ENCODE measurements at regions not wholly inside any gene's neighbourhood (a gene's known extent, or its start where the extent isn't known, plus 50 kb on each side); places are given as distances from the start of the nearest gene placed in this dataset.

DNA sequence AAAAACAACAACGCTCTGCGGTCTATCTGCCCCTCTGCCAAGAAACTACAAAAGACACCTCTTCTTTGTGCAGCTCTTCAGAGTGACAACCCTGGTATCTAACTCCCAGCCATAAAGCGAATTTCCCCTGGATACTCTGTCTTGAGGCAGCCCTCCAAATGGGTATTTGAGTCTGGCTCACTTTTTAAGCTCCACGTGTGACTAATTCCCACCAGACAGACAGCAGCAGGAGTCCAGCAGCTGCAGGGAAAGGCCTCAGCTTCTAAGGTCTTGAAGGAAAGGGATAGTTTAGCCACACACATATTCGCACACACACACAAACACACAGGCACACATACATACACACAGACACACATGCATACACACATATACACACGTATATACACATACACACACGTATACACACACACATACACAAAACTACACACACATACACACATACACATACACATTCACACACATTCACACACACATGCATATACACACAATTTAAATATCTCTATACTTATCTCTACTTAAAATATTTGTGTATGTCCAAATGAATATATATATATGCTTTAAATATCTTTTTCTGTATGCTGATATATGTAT lies 188.8 kb downstream of the TSHZ3 start:
- no peak for DNase-seq (ENCODE audit: low spot score)

DNA sequence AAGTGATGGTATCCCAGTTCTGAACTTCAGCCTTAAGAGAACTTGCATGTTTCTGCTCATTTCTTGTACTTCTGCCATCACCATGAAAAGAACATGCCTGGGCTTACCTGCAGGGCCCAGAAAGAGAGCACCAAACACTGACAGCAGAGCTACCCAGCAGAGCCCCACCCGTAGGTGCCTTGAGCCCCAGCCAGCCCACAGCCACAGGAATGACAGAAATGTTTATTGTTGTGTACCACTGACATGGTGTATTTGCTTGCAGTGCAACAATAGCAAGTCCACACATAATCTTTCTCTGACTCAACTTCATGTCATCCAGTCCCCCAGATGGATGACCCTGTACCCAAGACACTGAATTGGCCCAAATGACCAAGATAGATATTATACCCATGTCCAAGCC lies 195.2 kb downstream of the TSHZ3 start:
- no peak for DNase-seq (ENCODE audit: low spot score)

DNA sequence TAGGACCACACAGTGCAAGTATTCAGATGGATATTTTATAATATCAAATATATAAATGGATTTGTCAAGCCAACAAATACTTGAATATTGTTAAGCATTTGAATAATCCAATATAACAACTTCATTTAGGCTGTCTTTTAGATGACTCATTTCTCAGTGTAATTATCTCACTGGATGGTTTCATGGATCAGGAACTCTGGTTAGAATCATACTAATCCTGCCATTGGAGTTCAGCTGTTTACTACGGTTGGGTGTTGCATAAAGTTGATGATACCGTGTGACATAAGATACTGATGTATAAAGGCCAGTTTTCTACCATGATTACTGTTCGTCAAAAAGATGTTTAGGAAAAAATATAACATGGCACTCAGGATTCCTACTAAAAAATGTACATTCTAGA lies 196.3 kb downstream of the TSHZ3 start:
- DNase-seq (ENCODE audit: low spot score): no peak

DNA sequence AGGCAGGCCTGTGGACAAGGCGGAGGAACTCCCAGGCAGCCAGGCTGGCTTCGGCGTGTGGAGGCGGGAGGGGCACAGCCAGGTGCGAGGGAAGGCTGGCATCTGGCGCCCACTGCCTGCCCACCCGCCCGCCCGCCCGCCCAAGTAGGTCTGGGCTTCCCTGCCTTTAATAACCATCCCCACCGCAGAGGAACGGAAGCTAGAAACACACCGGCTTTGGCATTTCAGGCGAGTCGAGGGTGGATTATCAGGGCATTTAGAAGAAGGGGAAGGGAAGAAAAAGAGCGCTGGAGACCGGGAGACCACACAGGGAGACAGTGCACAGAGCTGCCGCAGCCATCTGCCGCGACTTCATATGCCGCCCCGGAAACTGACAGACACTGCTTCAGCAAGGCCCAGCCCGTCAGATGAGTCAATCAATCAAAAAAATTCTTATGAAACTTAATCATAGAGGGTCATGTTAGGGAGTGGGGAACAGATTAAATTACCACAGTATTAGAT lies 199.7 kb downstream of the TSHZ3 start:
- no peak for DNase-seq (ENCODE audit: low spot score)

DNA sequence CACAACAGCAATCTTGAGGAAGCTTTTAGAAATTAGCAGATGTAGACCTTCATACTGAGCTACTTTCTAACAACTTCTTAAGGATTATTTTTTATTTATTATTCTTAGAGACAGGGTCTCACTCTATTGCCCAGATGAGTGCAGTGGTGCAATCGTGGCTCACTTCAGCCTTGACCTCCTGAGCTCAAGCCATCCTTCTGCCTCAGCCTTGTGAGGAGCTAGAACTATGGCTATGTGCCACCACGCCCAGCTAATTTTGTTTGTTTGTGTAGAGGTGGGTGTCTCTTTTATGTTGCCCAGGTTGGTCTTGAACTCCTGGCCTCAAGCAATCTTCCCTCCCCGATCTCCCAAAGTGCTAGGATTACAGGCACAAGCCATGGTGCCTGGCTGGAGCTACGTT lies 200.6 kb downstream of the TSHZ3 start:
- DNase-seq (ENCODE audit: low spot score): no peak

DNA sequence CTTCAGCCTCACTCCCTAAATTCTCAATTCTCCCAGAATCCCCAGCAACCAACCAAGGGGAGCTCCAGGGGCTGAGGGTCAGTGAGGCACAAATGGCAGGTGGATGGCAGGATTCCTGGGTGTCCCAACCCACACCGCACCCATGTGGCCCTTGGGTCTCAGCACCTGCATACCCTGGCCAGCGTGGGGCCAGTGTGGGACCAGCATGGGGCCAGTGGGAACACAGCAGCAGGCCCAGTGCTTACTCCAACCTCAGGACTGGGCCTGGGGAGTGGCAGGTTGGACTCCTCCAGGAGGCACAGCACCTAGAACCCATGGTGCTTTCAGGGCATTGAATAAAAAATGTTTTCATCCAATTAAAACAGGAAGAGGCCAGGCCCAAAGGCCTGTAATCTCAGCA lies 202.0 kb downstream of the TSHZ3 start:
- no peak for DNase-seq (ENCODE audit: low spot score)

DNA sequence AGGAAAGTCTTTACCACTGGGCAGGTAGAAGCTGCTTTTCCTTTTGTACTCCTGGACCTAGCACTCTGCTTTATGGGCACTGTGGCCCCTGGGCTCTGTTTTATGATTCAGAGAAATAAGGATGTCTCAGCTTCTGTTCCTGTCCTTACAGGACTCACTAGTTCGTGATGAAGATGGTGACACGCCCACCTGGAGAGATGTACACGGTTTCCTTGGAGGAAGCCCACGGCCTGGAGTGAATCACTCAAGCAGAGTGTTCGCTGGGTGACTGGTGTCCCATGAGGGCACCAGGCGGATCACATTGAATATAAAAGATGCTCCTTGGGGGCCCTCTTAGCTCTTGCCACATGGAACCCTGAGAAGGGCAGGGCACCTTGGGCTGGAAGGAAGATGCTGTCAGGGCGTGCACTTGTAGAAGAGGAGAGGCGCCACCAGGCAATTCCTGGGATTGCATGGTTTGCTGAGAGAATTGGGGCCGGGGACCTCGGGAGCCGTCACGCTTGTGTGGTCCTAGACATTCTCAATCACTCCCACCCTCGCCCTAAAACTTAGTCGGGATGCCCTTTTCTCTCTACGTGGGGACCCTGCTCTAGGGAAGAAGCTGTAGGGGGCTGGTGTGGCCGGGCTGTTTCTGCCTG lies 202.6 kb downstream of the TSHZ3 start:
- DNase-seq (ENCODE audit: low spot score): no peak

DNA sequence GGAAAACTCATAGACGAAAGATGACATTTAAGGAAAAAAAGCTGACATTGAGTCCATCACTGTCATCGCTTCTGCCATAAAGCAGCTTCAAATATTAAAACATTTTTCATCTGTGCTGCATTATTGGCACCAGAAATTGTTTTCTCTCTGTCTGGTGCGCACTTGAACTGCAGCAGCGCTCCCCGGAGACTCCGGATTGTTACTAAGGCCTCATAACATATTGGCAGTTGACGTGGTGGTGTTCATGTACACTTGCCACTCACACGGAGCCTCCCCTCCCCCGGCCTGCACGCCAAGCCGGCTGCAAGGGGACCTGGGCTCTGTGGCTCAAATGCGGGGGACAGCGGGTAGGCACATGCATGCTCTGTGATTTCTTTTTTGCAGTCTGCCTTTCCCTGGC lies 203.2 kb downstream of the TSHZ3 start:
- no peak for DNase-seq (ENCODE audit: low spot score)

DNA sequence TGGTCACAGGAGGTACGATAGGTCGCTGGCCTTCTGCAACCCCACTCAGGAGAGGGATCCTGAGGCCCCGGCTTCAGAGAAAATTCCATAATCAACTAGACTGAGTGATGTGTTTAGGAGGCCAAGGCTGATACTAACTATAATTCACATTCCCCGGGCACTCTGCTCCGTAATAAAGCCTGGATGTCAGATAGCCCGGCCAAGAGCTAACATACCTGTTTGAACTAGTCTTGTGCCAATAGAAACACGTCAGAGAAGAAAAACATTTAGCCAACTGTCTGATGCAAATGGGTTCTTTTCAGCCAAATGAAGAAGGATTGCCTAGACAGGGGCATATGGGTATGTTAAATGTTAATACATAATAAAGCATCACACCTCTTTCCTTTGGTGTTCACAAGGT lies 204.2 kb downstream of the TSHZ3 start:
- DNase-seq (ENCODE audit: low spot score): no peak

DNA sequence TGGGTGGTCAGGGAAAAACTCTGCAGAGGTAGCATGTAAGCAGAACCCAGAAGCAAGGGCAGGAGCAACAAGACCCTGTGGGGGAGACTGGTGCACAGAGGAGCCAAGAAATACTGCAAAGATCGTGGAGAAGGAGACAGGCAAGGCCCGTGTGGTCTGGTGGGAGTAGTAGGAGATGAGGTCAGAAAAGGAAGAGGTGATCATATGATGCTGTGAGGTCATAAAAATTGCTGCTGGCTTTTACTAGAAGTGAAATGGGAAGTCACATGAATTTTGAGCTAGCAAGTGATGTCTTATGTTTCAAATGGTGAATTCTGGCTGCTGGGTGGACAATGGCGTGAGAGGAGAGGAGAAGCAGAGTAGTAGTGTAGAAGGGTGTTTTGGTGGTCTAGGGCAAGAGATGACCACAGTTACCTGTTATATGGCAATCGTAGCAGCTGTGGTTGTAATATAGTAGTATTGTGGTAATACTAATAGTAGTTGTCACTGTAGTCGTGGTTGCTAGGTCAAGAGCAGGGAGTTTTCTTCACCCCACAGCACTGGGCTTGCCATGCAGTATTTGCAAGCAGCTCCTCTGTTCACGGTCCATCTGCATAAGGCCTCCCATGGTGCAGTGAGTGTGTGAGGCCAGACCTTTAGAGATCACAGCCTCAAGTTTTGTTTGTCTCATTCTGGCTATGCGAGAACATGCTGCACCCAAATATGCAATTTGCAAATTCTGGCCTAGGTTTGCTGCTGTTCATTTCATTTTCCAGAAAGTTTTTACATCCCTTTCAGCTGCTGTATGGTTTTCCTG lies 205.0 kb downstream of the TSHZ3 start:
- DNase-seq (ENCODE audit: low spot score): no peak

DNA sequence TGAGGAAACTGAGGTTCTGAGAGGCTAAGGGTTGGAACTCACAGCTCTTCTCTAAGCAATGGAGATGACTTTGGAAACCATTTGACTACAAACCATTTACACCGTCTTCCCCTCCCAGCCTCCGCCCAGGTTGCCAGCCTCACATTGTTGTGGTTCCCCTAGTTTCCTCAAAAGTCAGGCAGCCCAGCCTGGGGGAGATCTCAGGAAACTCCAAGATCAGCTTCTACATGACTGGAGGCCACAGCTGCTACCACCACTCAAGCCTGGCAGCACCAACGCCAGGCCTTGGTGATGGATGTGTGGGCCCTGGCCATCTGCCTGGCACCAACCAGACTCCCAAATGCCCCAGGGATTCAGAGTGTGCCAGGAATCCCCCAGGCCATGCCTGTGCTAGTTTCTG lies 207.9 kb downstream of the TSHZ3 start:
- no peak for DNase-seq (ENCODE audit: low spot score)

DNA sequence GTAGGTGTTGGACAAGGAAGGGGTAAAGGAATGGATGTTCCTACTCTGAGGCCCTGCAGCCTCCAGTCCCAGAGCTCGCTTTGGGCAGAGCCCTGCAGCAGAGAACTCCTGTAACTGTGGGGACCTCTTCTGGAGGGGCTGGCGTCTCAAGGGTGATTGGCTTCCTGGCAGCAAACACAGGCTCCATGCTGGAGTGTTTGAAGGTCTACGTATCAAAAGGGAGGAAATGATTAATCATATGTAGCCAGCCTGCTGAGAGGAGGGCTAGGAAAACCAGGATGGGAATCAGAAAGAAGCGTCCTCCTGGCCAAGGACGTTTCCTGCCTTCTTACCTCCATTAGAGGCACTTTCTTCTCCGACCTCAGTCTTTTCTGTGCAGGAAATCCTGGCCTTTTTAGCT lies 208.5 kb downstream of the TSHZ3 start:
- DNase-seq (ENCODE audit: low spot score): no peak

DNA sequence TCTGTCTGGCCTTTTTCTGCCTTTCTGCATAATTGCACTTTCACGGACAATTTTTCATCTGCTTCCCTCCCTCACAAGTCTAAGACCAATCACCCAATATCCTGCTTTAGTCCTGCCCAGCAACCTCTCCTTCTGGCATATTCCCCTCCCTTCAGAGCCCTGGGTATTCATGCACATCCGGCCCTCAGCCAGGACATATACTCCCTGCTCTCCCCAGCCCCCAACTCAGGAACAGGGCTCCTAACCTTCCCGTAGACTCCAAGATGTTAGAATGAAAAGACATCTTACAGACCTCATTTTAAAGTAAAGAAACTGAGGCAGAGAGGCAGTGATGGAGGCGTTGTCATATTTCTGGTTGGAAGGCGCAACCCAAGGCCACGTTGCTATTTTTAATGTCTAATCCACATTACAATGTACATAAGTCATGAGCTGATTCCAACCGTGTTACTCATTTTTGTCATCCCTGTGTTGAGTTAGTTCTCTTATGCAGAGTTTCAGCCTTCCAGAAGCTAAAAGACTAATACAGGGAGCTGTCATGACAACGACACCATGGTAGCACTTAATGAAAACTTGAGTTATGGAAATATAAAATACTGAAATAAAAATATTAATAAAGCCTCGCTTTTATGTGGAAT lies 209.2 kb downstream of the TSHZ3 start:
- no peak for DNase-seq (ENCODE audit: low spot score)

DNA sequence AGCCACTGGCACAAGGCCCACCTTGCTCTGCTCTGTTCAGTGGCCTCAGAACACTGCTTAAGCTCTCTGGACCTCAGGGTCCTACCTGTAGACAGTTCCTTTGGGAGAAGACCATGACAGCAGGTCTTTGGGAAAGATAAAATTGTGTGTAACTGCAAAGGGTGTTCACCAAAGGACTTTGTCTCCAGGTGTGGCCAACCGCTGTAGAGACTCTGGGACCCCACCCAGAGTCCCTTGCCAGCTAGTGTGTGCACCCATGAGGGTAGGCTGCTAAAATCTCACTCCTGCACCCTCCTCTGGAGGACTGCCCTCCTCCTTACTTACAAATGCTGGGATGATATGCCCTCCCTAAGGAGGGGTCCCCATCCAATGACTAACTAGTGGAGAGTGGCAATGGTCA lies 211.2 kb downstream of the TSHZ3 start:
- no peak for DNase-seq (ENCODE audit: low spot score)

DNA sequence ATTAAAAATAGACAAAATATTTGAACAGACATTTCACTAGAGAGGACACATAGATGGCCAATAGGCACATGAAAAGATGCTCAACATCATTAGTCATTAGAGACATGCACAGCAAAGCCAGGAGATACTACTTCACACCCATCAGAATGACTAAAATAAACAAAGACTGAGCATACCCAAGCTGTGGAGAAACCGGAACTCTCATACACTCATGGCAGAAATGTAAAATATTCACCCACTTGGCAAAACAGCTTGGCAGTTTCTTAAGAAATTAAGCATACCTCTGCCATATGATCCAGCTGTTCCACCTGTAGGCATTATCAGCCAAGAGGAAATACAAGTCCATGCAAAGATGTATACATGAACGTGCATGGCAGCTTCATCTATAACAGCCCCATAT lies 213.4 kb downstream of the TSHZ3 start:
- DNase-seq (ENCODE audit: low spot score): no peak

DNA sequence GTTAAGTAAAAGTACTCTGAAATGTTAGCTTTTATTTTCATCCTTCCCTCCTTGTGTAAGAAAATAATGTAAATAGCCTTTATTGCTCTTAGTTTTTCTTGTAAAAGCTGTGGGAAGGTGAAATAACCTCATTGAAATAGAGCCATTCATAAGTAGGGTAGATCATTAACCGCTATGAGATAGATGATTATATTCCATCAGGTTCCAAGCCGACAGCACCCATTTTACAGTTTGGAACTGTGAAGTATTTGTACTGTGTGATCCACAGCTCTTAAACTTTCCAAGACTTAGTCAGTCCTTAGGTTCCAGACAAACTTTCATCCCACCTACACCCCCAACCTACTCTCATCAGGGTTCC lies 216.5 kb downstream of the TSHZ3 start:
- DNase-seq (ENCODE audit: low spot score): no peak

DNA sequence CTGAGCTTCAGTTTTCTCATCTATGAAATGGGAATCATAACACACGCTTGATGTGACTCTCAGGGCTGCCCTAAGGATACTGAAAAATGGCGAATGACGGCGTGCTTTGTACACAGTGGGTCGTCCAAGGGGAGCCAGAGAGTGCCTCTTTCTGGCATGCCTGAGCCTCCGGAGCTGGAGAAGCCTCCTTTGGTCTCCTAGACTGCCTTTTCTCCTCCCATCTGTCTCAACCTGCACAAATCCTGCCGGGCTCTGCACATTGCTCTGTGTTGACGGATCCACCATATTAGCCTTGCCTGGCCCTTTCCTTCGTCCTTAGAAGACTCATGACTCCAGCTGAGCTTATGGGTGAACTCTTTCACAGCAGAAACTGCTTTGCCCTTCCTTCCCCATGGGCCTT lies 220.9 kb downstream of the TSHZ3 start:
- DNase-seq (ENCODE audit: low spot score): no peak

DNA sequence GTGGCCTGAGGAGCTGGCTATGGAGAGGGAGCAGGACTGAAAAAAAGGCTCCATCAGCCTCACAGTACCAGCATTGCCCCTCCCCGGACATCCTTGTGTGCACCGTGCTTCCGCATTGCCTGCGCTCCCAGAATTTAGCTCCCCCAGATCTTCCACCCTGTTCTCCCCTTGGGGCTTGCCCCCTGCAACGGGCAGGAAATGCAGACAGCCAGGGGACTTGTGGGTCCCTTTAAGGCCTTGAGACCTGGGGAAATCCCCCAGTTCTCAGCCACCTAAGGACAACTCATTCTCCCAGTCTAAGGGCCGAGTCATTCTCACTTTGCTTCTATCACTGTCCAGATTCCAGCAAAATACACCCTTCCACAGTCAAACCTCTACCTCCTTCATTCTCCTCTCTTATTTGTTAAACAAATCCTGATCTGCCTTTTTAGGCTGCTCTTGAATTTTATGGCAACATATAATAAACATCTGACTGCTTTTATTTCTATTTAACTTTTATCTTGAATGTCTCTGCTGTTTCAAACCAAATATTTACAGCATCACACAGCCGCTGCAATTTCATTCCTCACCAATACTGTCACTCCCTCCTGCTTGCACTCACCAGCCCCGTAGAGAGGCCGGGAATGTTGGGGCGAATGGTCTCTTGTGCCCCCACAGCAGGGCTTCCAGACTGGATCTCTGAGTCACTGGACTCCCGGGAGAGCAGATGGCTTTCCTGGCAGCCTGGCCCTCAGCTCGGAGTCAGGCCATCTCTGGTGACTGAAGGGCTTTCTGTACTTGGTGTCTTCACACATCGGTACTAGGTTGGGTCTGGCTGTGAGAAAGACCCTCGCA lies 221.9 kb downstream of the TSHZ3 start:
- DNase-seq (ENCODE audit: low spot score): no peak

DNA sequence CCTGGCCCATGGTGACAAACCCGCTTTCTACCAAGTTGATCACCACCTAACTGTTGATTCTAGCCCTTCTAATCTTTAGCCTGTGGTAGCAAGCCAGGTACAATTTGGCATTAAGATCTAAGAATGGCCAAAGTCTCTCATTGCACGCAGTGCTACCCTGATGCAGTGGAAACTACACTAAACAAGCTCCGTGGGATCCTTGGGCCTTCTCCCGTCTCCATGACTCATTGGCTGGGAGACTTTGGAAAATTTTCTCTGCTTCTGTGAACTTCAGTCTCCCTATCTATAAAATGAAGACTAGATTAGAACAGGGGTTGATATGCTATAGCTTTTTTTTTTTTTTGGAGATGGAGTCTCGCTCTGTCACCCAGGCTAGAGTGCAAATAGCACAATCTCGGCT lies 223.0 kb downstream of the TSHZ3 start:
- no peak for DNase-seq (ENCODE audit: low spot score)

DNA sequence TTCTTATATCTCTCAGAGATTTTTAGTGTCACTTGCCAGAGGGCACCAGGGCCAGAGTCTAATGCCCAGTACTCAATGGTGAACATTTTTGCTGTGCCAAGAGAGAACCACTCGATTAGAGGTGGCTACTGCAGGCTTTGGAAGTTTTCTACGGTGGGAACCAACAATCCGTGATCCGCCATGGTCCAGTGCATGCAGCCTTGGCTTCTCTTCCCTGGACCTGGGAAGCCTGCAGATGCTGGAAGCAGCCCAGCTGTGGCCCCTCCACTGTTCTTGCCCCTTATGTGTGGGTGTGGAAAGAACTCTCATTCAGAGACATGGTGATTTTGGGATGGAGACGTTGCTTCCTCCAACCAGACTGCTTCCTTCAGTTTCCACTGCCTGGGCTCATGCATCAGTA lies 224.2 kb downstream of the TSHZ3 start:
- no peak for DNase-seq (ENCODE audit: low spot score)

DNA sequence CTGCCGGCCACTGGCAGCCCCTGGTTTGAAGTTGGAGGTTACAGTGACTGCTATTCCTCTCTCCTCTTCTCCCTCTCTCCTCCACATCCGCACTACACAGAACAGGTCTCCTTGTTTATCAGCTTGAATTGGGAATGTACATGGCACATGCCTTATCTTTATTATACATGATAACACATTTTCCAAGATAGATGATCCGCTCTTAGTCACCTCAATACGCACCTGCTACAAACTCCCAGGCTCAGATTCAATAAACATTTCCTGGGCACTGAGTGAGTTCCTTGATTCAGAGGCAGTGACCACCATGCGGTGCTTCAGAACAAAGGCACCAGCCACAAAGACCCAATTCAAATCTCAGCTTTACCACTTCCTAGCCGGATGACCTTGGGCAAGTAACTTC lies 227.7 kb downstream of the TSHZ3 start:
- no peak for DNase-seq (ENCODE audit: low spot score)

DNA sequence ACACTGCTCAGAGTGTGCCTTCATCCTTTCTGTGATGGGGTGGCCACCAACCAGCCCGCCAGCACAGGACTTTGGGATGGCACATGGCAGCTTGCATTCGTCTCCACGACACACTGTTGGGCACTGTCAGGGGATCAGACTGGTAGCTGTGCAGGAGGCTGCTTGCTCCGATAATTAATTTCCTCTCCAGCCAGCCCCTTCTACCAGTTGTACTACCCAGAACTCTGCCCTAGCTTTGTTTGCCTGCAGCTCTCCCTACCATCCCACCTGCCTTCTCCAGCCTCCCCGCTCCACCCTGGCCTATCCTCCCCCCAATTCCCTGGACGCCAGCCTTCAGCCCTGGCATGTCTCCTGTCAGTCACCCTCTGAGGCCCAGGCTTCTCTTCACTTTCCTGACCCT lies 228.3 kb downstream of the TSHZ3 start:
- DNase-seq (ENCODE audit: low spot score): no peak
